Kidney (tissue), 13 donors: ENCODE measurements at regions not wholly inside any gene's neighbourhood (a gene's known extent, or its start where the extent isn't known, plus 50 kb on each side); places are given as distances from the start of the nearest gene placed in this dataset.

ENCODE experiments used
- DNase-seq, 5 donors: peaks; one replicate each; pipeline ENCODE4 v3.0.0-alpha.2; 2013 to 2020
- FAIRE-seq: peaks from 2 replicates; lab custom pipeline; 2012; peaks lifted over from hg19 to GRCh38; lab: Jason Lieb, UNC
- H3K27ac ChIP-seq, 2 donors: one replicate each; pipeline ENCODE4 v1.7.0; 2013; ENCODE audit warnings: low read depth in 2 of 2, low read length in 2 of 2, inconsistent platforms in 1 of 2
- H3K27me3 ChIP-seq: one replicate; pipeline ENCODE4 v1.7.1; 2013; ENCODE audit warnings: low read length, inconsistent platforms; ENCODE audit not compliant: control insufficient read depth, insufficient read depth
- H3K36me3 ChIP-seq, 3 donors: one replicate each; pipeline versions ENCODE4 v1.7.0 to v1.7.1; 2013; ENCODE audit warnings: low read length in 3 of 3, control low read depth in 1 of 3, inconsistent platforms in 1 of 3; ENCODE audit not compliant: insufficient read depth in 3 of 3, control insufficient read depth in 2 of 3
- H3K4me1 ChIP-seq, 3 donors: one replicate each; pipeline versions ENCODE4 v1.7.0 to v1.7.1; 2013; ENCODE audit warnings: low read length in 3 of 3, inconsistent platforms in 1 of 3, low read depth in 1 of 3; ENCODE audit not compliant: control insufficient read depth in 2 of 3, insufficient read depth in 2 of 3
- H3K4me3 ChIP-seq, 3 donors: one replicate each; pipeline versions ENCODE4 v1.7.0 to v1.8.1; 2013; ENCODE audit warnings: low read length in 3 of 3, control low read depth in 1 of 3, inconsistent platforms in 1 of 3
- H3K9ac ChIP-seq, 3 donors: one replicate each; pipeline versions ENCODE4 v1.7.0 to v1.7.1; 2013; ENCODE audit warnings: low read length in 3 of 3, control low read depth in 1 of 3, inconsistent platforms in 1 of 3
- H3K9me3 ChIP-seq, 3 donors: one replicate each; pipeline versions ENCODE4 v1.7.0 to v1.7.1; 2013; ENCODE audit warnings: low read length in 3 of 3, control low read depth in 1 of 3, inconsistent platforms in 1 of 3; ENCODE audit not compliant: control insufficient read depth in 2 of 3, insufficient read depth in 1 of 3
- intact Hi-C: fragments of 100-400 bp; cut with DNase I; formaldehyde crosslinking; loops from one replicate; pipeline ENCODE4 v1.11.1; 2022
- TF ChIP-seq, protein P1 (sequence below): IDR thresholded peaks from 3 replicates; pipeline ENCODE4 v1.5.1; 2012; ENCODE audit warnings: mild to moderate bottlenecking, moderate library complexity, borderline replicate concordance; ENCODE audit not compliant: insufficient read depth; ENCODE audit errors: extremely low read depth
- donor health status: control.
- donor health status: control.
- donor health status: control.
- donor health status: control.
- donor health status: control.
- donor health status: DM: yes; HTN: yes; CAD: no.
- donor health status: Normal renal cell carcinoma (clear cell type).

DNA sequence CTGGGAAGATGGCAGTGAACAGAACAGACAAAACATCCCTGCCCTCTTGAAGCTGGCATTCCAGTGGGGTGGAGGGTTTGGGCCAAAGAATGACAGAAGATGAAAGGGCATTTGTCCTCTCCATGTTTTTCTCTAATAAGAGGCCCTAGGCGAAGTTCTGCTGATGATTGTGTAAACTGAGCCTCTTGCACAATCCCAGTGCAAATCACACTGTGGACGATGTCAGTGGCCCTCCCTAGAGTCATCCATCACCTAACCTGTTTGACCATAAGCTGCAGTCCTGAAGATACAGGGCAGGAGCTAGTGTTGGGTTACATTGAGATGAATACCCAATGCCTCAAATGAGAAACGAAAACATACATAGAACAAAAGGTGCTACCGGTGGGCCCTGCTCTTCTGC lies 622.4 kb upstream of the TBX3 start:
- FAIRE-seq (no peak), DNase-seq (no peak)
- no peak overlapping the region for H3K4me3 ChIP-seq
- no peak overlapping the region for H3K27ac ChIP-seq
- no peaks in the 10 kb centered on the region for H3K36me3 ChIP-seq
- H3K9me3 ChIP-seq, result no peaks in the 10 kb centered on the region
- no peaks in the 10 kb centered on the region for H3K4me1 ChIP-seq
- no peaks in the 10 kb centered on the region for H3K27me3 ChIP-seq
- TF ChIP-seq, protein P1, sequence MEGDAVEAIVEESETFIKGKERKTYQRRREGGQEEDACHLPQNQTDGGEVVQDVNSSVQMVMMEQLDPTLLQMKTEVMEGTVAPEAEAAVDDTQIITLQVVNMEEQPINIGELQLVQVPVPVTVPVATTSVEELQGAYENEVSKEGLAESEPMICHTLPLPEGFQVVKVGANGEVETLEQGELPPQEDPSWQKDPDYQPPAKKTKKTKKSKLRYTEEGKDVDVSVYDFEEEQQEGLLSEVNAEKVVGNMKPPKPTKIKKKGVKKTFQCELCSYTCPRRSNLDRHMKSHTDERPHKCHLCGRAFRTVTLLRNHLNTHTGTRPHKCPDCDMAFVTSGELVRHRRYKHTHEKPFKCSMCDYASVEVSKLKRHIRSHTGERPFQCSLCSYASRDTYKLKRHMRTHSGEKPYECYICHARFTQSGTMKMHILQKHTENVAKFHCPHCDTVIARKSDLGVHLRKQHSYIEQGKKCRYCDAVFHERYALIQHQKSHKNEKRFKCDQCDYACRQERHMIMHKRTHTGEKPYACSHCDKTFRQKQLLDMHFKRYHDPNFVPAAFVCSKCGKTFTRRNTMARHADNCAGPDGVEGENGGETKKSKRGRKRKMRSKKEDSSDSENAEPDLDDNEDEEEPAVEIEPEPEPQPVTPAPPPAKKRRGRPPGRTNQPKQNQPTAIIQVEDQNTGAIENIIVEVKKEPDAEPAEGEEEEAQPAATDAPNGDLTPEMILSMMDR, result no peak
- H3K9ac ChIP-seq, result no peak overlapping the region
- intact Hi-C loops, result no loop called here

DNA sequence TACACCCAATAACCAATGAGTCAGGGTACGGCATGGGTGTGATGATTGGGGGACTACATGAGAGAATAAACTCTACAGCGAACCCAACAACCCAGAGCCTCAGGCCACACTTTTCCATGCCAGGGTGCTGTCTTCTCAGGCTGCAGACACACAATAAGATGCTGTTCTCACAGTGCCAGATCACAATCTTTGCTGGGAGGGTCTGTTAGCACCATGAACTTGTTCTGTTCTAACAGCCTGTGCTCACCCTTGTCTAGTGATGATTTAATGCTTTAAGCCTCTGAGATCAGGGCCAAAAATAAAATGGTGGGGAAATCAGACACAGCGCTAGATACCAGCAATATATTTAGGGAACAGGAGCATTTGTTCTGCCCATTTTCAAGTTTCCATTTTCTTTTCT lies 621.9 kb upstream of the TBX3 start:
- Histone ChIP-seq H3K27ac (no peak overlapping the region), H3K9me3 (no peaks in the 10 kb centered on the region), H3K4me1 (no peaks in the 10 kb centered on the region), H3K27me3 (no peaks in the 10 kb centered on the region), H3K4me3 (no peak overlapping the region), H3K36me3 (no peaks in the 10 kb centered on the region), H3K9ac (no peak overlapping the region)
- TF ChIP-seq, protein P1, result no peak
- DNase-seq (no peak), FAIRE-seq (no peak)
- intact Hi-C loops, result no loop called here

DNA sequence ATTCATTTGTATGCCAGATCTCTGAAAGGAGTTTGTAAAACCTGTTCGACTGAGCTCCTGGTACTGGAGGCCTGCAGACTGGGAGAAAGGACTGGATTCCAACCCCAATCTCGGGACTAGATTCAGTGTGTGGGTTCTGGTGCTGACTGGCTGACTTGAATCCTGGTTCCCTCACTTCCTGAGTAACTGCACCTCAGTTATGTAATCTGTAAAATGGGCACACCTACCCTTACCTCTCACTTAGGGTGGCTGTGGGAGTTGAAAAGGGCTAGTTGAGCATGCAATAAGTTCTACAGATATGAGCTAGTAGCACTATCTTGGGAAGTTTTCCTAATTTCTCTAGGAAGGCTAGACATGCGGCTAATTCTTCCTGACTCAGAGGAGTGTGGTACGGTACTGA lies 621.3 kb upstream of the TBX3 start:
- H3K27me3 ChIP-seq, result no peaks in the 10 kb centered on the region
- intact Hi-C loops, result no loop called here
- H3K27ac ChIP-seq, result no peak overlapping the region
- H3K36me3 ChIP-seq, result no peaks in the 10 kb centered on the region
- no peaks in the 10 kb centered on the region for H3K4me1 ChIP-seq
- TF ChIP-seq, protein P1, result no peak
- H3K9me3 ChIP-seq, result no peaks in the 10 kb centered on the region
- no peak overlapping the region for H3K4me3 ChIP-seq
- DNase-seq (no peak), FAIRE-seq (no peak)
- H3K9ac ChIP-seq, result no peak overlapping the region

DNA sequence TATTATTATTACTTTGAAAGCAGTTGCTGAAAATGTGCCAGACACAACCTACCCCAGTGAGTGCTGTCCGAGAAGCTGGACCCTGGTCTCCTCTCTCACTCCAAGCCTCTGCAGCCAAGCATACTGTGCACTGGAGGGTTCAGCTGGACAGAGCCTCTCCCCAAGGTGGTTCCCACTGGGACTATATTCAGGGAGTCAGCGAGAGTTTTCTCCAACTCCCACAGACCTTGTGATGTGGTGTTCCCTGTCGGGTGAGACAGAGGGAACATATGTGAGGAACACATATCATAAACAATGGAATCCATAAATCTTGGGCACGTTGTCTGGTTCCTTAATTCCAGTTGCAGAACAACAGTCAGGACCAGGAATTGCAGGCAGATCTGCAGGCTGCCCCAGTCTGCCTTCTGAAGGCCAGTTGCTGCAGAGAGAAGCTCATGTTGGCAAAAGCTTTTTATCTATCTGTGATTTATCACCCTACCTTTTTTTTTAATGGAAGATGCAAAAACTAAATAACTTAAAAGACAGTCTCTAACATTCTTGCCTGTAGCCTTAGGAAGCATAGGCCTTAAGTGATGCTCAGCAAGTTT lies 619.8 kb upstream of the TBX3 start:
- intact Hi-C loops, result no loop called here
- no peaks in the 10 kb centered on the region for H3K9me3 ChIP-seq
- no peak for FAIRE-seq

More for the DNA sequence above, 619.8 kb upstream of the TBX3 start:
- Histone ChIP-seq H3K27me3 (no peaks in the 10 kb centered on the region), H3K36me3 (no peaks in the 10 kb centered on the region), H3K4me3 (no peak overlapping the region), H3K4me1 (no peaks in the 10 kb centered on the region), H3K27ac (no peak overlapping the region), H3K9ac (no peak overlapping the region)
- DNase-seq, result peak in 1 of 5 donors; percentile 53
- TF ChIP-seq, protein P1, result no peak
